SK-N-SH (cell line): ENCODE measurements at regions not wholly inside any gene's neighbourhood (a gene's known extent, or its start where the extent isn't known, plus 50 kb on each side); places are given as distances from the start of the nearest gene placed in this dataset.

Experiments
- CTCF ChIA-PET: fragments of 300-600, 350-600 bp; formaldehyde crosslinking; extraction: SDS; loops from one replicate; lab custom pipeline; 2021; lab: Yijun Ruan, JAX
- POLR2A ChIA-PET: fragments of 350-600 bp; sonication (Branson Sonifier 250); formaldehyde crosslinking; extraction: SDS; loops from one replicate; lab custom pipeline; 2020; ENCODE audit warnings: antibody characterized with exemption, inconsistent platforms; lab: Yijun Ruan, JAX
- DNase-seq: peaks from one replicate; pipeline ENCODE4 v3.0.0; 2012
- H2AFZ ChIP-seq: fragments of 200-600 bp; sonication (generic); 2 replicates; pipeline ENCODE4 v1.8.1; 2016; ENCODE audit warnings: antibody characterized with exemption, mild to moderate bottlenecking, low read depth
- H3F3A ChIP-seq: fragments of 200-600 bp; sonication (generic); replicated peaks from 2 replicates; pipeline ENCODE3; 2016; ENCODE audit warnings: antibody characterized with exemption, mild to moderate bottlenecking; ENCODE audit not compliant: insufficient read depth
- H3K27ac ChIP-seq, 2 experiments: fragments of 200-500 bp in 1 of 2; fragments of 200-600 bp in 1 of 2; sonication (Bioruptor generic) in 1 of 2; sonication (generic), shearing (Covaris generic) in 1 of 2; 2 replicates each; pipeline versions ENCODE4 v1.5.1 to v1.6.1; 2014 to 2016; ENCODE audit warnings: low read depth in 2 of 2, inconsistent platforms in 1 of 2, low read length in 1 of 2, mild to moderate bottlenecking in 1 of 2, mixed read lengths in 1 of 2
- H3K27me3 ChIP-seq: fragments of 200-600 bp; sonication (generic), shearing (Covaris generic); 2 replicates; pipeline ENCODE4 v1.6.1; 2016; ENCODE audit warnings: mixed run types; ENCODE audit not compliant: insufficient read depth
- H3K36me3 ChIP-seq, 2 experiments: fragments of 200-500 bp in 1 of 2; fragments of 200-600 bp in 1 of 2; sonication (Bioruptor generic) in 1 of 2; sonication (generic) in 1 of 2; replicated peaks in 1 of 2; 2 replicates each; pipeline versions ENCODE3 to v1.5.1; 2014 to 2016; ENCODE audit warnings: low read length in 1 of 2, mild to moderate bottlenecking in 1 of 2; ENCODE audit not compliant: insufficient read depth in 2 of 2, control insufficient read depth in 1 of 2
- H3K4me1 ChIP-seq, 2 experiments: fragments of 200-500 bp in 1 of 2; fragments of 200-600 bp in 1 of 2; sonication (Bioruptor generic) in 1 of 2; sonication (generic), shearing (Covaris generic) in 1 of 2; 2 replicates each; pipeline versions ENCODE4 v1.5.1 to v1.6.1; 2014 to 2016; ENCODE audit warnings: low read depth in 1 of 2, low read length in 1 of 2, mixed run types in 1 of 2; ENCODE audit not compliant: insufficient read depth in 2 of 2, control insufficient read depth in 1 of 2
- H3K4me2 ChIP-seq: fragments of 200-600 bp; sonication (generic), shearing (Covaris generic); 2 replicates; pipeline ENCODE4 v1.6.1; 2017; ENCODE audit warnings: mixed run types
- H3K4me3 ChIP-seq, 2 experiments: fragments of 200-500 bp in 1 of 2; fragments of 200-600 bp in 1 of 2; sonication (Bioruptor generic) in 1 of 2; sonication (generic), shearing (Covaris generic) in 1 of 2; 2 replicates each; pipeline versions ENCODE4 v1.5.1 to v1.8.1; 2014 to 2016; ENCODE audit warnings: low read depth in 2 of 2, inconsistent platforms in 1 of 2, low read length in 1 of 2, mild to moderate bottlenecking in 1 of 2, mixed read lengths in 1 of 2, moderate library complexity in 1 of 2
- H3K79me2 ChIP-seq: fragments of 200-600 bp; sonication (generic); 2 replicates; pipeline ENCODE4 v1.8.1; 2017; ENCODE audit warnings: mild to moderate bottlenecking; ENCODE audit not compliant: insufficient read depth
- H3K9ac ChIP-seq: fragments of 200-600 bp; sonication (generic); 2 replicates; pipeline ENCODE4 v1.6.1; 2017; ENCODE audit warnings: mixed run types
- H3K9me2 ChIP-seq: fragments of 200-600 bp; sonication (generic); 2 replicates; pipeline ENCODE4 v1.6.1; 2017; ENCODE audit warnings: mixed run types
- H3K9me3 ChIP-seq: fragments of 200-600 bp; sonication (generic); 2 replicates; pipeline ENCODE4 v1.6.1; 2017; ENCODE audit warnings: mixed run types, mild to moderate bottlenecking, moderate library complexity
- H4K20me1 ChIP-seq: fragments of 200-600 bp; sonication (generic); 2 replicates; pipeline ENCODE4 v1.6.1; 2017; ENCODE audit warnings: mild to moderate bottlenecking, mixed run types; ENCODE audit not compliant: insufficient read depth
- CHD2 ChIP-seq: fragments of 150-350 bp; IDR thresholded peaks from 2 replicates; pipeline ENCODE4 v1.6.1; 2018; ENCODE audit warnings: low read length; ENCODE audit not compliant: partially characterized antibody
- ELF1 ChIP-seq: IDR thresholded peaks from 2 replicates; pipeline ENCODE4 v1.4.0; 2012
- EP300 ChIP-seq, 2 experiments: IDR thresholded peaks; 2 replicates each; pipeline versions ENCODE4 v1.4.0 to v1.6.1; 2012; ENCODE audit warnings: borderline replicate concordance in 1 of 2, low read depth in 1 of 2, low read length in 1 of 2
- EZH2phosphoT487 ChIP-seq: fragments of 200-600 bp; sonication (generic); IDR thresholded peaks from 2 replicates; pipeline ENCODE4 v1.6.1; 2017; ENCODE audit warnings: low read depth, mixed run types, mild to moderate bottlenecking, antibody characterized with exemption, moderate library complexity, borderline replicate concordance
- FOSL2 ChIP-seq: IDR thresholded peaks from 2 replicates; pipeline ENCODE4 v1.4.0; 2012; ENCODE audit warnings: low read depth, mild to moderate bottlenecking, moderate library complexity, borderline replicate concordance
- FOXJ3 ChIP-seq: sonication (generic); formaldehyde crosslinking; IDR thresholded peaks from 2 replicates; pipeline ENCODE4 v1.5.1; 2020; ENCODE audit warnings: mild to moderate bottlenecking, missing genetic modification reagents
- FOXM1 ChIP-seq: IDR thresholded peaks from 2 replicates; pipeline ENCODE4 v1.4.0; 2012; ENCODE audit warnings: low read depth, mild to moderate bottlenecking
- GABPA ChIP-seq: IDR thresholded peaks from 2 replicates; pipeline ENCODE4 v1.4.0; 2012; ENCODE audit warnings: low read depth, mild to moderate bottlenecking
- JUND ChIP-seq: IDR thresholded peaks from 2 replicates; pipeline ENCODE4 v1.4.0; 2012
- MEF2A ChIP-seq: IDR thresholded peaks from 2 replicates; pipeline ENCODE4 v1.4.0; 2012; ENCODE audit warnings: low read depth, borderline replicate concordance
- NFIC ChIP-seq: IDR thresholded peaks from 2 replicates; pipeline ENCODE4 v1.4.0; 2012; ENCODE audit warnings: borderline replicate concordance
- NRF1 ChIP-seq: IDR thresholded peaks from 2 replicates; pipeline ENCODE4 v1.6.1; 2012; ENCODE audit warnings: low read depth, mild to moderate bottlenecking, low read length
- RCOR1 ChIP-seq: fragments of 150-350 bp; IDR thresholded peaks from 2 replicates; pipeline ENCODE4 v1.6.1; 2017; ENCODE audit warnings: antibody characterized with exemption, low read length
- RFX5 ChIP-seq: IDR thresholded peaks from 2 replicates; pipeline ENCODE4 v1.6.1; 2012; ENCODE audit warnings: mild to moderate bottlenecking, improper control_type of control experiment, low read length
- RXRA ChIP-seq: IDR thresholded peaks from 2 replicates; pipeline ENCODE4 v1.4.0; 2012; ENCODE audit warnings: low read depth, mild to moderate bottlenecking, borderline replicate concordance
- SIN3A ChIP-seq: IDR thresholded peaks from 2 replicates; pipeline ENCODE4 v1.6.1; 2012; ENCODE audit warnings: low read depth, mild to moderate bottlenecking, low read length, moderate library complexity, borderline replicate concordance
- SMC3 ChIP-seq: IDR thresholded peaks from 2 replicates; pipeline ENCODE4 v1.6.1; 2012; ENCODE audit warnings: low read depth, low read length, improper control_type of control experiment
- TAF1 ChIP-seq: IDR thresholded peaks from 2 replicates; pipeline ENCODE4 v1.6.1; 2012; ENCODE audit warnings: low read depth, mild to moderate bottlenecking, low read length, moderate library complexity, borderline replicate concordance
- TCF12 ChIP-seq: IDR thresholded peaks from 2 replicates; pipeline ENCODE4 v1.4.0; 2012
- WGBS: methylation state at CpG from one replicate; pipeline ENCODE4 v1.1.6; 2017; ENCODE audit warnings: low lambda C conversion rate; 5-methylcytosine and 5-hydroxymethylcytosine counted together
- TF ChIP-seq, protein P1 (sequence below): IDR thresholded peaks from 2 replicates; pipeline ENCODE4 v1.4.0; 2012; ENCODE audit warnings: low read depth
- TF ChIP-seq, protein P2 (sequence below): IDR thresholded peaks from 2 replicates; pipeline ENCODE4 v1.4.0; 2012; ENCODE audit warnings: low read depth, borderline replicate concordance
- TF ChIP-seq, protein P3 (sequence below): IDR thresholded peaks from 2 replicates; pipeline ENCODE4 v1.4.0; 2012; ENCODE audit warnings: low read depth, borderline replicate concordance

DNA sequence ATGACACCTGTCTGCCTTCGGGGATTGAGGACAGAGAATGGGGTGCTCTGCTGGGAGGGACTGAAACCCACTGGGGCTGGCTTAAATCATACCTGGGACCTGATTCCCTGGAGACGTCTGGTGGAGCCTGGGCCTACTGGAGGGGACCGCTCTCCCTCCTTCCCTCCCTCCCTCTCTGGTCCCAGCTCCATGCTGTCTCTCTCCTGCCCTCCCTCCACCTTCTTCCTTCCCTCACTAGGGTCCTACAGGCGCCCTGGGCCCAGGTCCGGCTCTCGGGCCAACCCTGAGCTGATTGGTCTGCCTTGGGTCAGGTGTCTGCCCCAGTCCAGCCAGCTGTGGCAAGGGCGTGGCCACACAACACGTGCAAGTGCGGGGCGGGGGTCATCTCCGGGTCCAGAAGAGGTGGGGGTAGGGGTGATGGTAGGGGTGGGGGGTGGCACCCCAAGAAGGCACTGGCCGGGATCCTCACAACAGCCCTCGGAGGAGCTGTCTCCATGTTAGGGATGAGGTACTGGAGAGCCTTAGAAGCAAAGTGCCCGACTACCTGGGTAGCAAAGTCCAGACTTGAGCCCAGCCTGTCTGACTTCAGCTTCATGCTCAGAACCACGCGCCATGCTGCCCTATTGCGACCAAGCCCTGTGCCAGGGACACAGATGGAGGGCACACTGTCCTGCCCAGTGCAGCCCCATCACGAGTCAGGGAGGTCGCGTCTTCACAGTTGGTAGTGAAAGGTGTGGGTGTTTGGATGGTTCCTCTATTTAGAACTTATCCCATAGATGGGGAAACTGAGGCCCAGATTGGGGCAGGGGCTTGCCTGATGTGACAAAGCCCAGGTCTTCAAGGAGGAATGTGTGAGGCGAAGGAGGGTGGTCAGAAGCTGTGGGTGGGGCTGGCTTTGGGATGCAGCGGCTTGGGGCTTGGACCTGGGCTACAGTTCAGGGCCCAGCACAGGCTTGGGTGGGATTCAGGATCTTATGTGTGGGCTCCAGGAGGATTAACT lies 574.1 kb downstream of the PTPRU start (continued):
- TF ChIP-seq FOXM1 (no peak), FOXJ3 (CRISPR knock-in tag) (no peak), ELF1 (no peak), RXRA (no peak)

DNA sequence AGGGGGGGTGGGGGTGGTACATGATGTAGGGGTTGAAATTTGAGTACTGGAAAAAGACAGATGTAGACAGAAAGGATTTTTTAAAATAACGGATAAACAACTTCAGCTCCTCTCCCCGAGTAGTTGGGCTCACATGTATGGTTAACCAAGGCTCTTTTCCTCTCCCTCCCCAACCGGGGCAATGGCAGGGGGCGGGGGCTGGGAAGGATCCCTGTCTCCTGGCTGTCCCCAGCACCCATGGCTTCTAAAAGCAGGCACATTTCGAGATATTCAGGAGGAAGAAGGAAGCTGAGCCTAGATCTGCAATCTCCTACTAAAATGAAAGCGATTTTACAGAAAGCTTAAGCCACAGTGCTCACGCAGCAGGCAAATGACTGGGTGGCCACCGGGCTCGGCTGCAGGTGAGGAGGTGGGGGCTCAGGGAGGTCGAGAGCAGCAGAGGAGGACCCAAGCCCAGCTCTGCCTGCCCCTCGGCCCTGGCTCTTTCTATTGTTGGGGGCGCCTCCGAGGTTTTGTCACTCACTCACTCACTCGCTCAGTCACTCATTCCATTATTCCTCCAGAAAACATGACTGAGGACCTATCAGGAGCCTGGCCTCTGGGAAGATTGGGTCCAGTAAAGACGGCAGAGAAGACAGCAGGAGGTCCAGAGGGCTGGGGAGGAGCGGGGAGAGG lies 573.3 kb downstream of the PTPRU start:
- no peaks in the 10 kb centered on the region for H3K79me2 ChIP-seq
- H3F3A ChIP-seq, result no peaks in the 10 kb centered on the region
- peaks cover 0 to 9% of the 10 kb centered on the region in 2 experiments; a peak in 1 of 4 replicates for H3K4me1 ChIP-seq
- H3K9ac ChIP-seq, result no peak overlapping the region
- no peaks in the 10 kb centered on the region for H3K36me3 ChIP-seq
- no peaks in the 10 kb centered on the region for H3K27me3 ChIP-seq
- TF ChIP-seq EP300 (IDR thresholded peaks at IDR 0.05; ENCODE audit: borderline replicate concordance in 1 of 2, low read depth in 1 of 2, low read length in 1 of 2) (no peak), RFX5 (no peak), NRF1 (no peak), NFIC (no peak), JUND (no peak), CHD2 (no peak), FOSL2 (no peak), TAF1 (no peak), SMC3 (no peak), RCOR1 (no peak), SIN3A (no peak), MEF2A (no peak), FOXM1 (no peak), EZH2phosphoT487 (no peak), GABPA (no peak), TCF12 (no peak), ELF1 (no peak)
- TF ChIP-seq, protein P1, sequence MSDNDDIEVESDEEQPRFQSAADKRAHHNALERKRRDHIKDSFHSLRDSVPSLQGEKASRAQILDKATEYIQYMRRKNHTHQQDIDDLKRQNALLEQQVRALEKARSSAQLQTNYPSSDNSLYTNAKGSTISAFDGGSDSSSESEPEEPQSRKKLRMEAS, result no peak
- TF ChIP-seq, protein P2, sequence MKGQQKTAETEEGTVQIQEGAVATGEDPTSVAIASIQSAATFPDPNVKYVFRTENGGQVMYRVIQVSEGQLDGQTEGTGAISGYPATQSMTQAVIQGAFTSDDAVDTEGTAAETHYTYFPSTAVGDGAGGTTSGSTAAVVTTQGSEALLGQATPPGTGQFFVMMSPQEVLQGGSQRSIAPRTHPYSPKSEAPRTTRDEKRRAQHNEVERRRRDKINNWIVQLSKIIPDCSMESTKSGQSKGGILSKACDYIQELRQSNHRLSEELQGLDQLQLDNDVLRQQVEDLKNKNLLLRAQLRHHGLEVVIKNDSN, result no peak
- TF ChIP-seq, protein P3, sequence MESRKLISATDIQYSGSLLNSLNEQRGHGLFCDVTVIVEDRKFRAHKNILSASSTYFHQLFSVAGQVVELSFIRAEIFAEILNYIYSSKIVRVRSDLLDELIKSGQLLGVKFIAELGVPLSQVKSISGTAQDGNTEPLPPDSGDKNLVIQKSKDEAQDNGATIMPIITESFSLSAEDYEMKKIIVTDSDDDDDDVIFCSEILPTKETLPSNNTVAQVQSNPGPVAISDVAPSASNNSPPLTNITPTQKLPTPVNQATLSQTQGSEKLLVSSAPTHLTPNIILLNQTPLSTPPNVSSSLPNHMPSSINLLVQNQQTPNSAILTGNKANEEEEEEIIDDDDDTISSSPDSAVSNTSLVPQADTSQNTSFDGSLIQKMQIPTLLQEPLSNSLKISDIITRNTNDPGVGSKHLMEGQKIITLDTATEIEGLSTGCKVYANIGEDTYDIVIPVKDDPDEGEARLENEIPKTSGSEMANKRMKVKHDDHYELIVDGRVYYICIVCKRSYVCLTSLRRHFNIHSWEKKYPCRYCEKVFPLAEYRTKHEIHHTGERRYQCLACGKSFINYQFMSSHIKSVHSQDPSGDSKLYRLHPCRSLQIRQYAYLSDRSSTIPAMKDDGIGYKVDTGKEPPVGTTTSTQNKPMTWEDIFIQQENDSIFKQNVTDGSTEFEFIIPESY, result no peak
- CTCF ChIA-PET, result interaction anchor here (0.6 to 1.8 kb wide), 4 partner anchors 17 to 550 kb away, joined by 3 to 7 read pairs (median 4); no protein-coding TSS in a partner anchor
- POLR2A ChIA-PET, result no interaction called here
- H2AFZ ChIP-seq, result no peak overlapping the region
- no peak for DNase-seq
- H3K4me3 ChIP-seq, result no peak overlapping the region
- 51% methylated on average over 14 of the region's 16 CpGs for WGBS
- no peaks in the 10 kb centered on the region for H3K9me2 ChIP-seq
- H3K4me2 ChIP-seq, result no peak overlapping the region
- H4K20me1 ChIP-seq, result no peaks in the 10 kb centered on the region
- H3K27ac ChIP-seq, result no peak overlapping the region
- no peaks in the 10 kb centered on the region for H3K9me3 ChIP-seq
